ENCODE measurements at regions not wholly inside any gene's neighbourhood (a gene's known extent, or its start where the extent isn't known, plus 50 kb on each side); places are given as distances from the start of the nearest gene placed in this dataset.

GRCh38 chr17:6285486-6285885, 149.4 kb downstream of the AIPL1 start:
- TF ChIP-seq, protein P1, sequence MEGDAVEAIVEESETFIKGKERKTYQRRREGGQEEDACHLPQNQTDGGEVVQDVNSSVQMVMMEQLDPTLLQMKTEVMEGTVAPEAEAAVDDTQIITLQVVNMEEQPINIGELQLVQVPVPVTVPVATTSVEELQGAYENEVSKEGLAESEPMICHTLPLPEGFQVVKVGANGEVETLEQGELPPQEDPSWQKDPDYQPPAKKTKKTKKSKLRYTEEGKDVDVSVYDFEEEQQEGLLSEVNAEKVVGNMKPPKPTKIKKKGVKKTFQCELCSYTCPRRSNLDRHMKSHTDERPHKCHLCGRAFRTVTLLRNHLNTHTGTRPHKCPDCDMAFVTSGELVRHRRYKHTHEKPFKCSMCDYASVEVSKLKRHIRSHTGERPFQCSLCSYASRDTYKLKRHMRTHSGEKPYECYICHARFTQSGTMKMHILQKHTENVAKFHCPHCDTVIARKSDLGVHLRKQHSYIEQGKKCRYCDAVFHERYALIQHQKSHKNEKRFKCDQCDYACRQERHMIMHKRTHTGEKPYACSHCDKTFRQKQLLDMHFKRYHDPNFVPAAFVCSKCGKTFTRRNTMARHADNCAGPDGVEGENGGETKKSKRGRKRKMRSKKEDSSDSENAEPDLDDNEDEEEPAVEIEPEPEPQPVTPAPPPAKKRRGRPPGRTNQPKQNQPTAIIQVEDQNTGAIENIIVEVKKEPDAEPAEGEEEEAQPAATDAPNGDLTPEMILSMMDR (IDR thresholded peaks at IDR 0.05) = no peak
- TF ChIP-seq EP300 (IDR thresholded peaks at IDR 0.05) = no peak
